Mesodermal cell (in vitro differentiated cells): ENCODE measurements at regions not wholly inside any gene's neighbourhood (a gene's known extent, or its start where the extent isn't known, plus 50 kb on each side); places are given as distances from the start of the nearest gene placed in this dataset.

Experiments
- H3K27ac ChIP-seq: 2 replicates; pipeline ENCODE4 v1.7.0; 2013; ENCODE audit warnings: mild to moderate bottlenecking, low read depth, low read length, moderate library complexity; ENCODE audit not compliant: severe bottlenecking
- H3K36me3 ChIP-seq: 2 replicates; pipeline ENCODE4 v1.7.1; 2013; ENCODE audit warnings: mild to moderate bottlenecking, low read length, moderate library complexity; ENCODE audit not compliant: control insufficient read depth, insufficient read depth
- H3K4me1 ChIP-seq: one replicate; pipeline ENCODE4 v1.7.1; 2013; ENCODE audit warnings: mild to moderate bottlenecking, low read length; ENCODE audit not compliant: insufficient read depth, control insufficient read depth, poor library complexity, severe bottlenecking
- H3K4me3 ChIP-seq: 2 replicates; pipeline ENCODE4 v1.7.0; 2013; ENCODE audit warnings: low read length, control low read depth, mild to moderate bottlenecking; ENCODE audit not compliant: insufficient read depth, poor library complexity, severe bottlenecking; ENCODE audit errors: extremely low read depth
- H3K9me3 ChIP-seq: 2 replicates; pipeline ENCODE4 v1.7.1; 2013; ENCODE audit warnings: mild to moderate bottlenecking, low read length, moderate library complexity; ENCODE audit not compliant: control insufficient read depth
- WGBS, 2 experiments: methylation state at CpG; one replicate each; pipeline ENCODE4 v1.1.5; 2013; ENCODE audit warnings: missing lambda C conversion rate in 2 of 2; ENCODE audit not compliant: insufficient coverage in 2 of 2; 5-methylcytosine and 5-hydroxymethylcytosine counted together

- no peaks in the 10 kb centered on the region for H3K4me1 ChIP-seq
- H3K9me3 ChIP-seq, result no peaks in the 10 kb centered on the region
- H3K36me3 ChIP-seq, result no peaks in the 10 kb centered on the region
- H3K4me3 ChIP-seq, result no peak overlapping the region
- 80 to 100% methylated on average over 1 of the region's 4 CpGs for WGBS, 2 experiments
- no peak overlapping the region for H3K27ac ChIP-seq
Observed at GRCh38 chr2:59047373-59047995, 806.4 kb upstream of the FANCL start.

DNA sequence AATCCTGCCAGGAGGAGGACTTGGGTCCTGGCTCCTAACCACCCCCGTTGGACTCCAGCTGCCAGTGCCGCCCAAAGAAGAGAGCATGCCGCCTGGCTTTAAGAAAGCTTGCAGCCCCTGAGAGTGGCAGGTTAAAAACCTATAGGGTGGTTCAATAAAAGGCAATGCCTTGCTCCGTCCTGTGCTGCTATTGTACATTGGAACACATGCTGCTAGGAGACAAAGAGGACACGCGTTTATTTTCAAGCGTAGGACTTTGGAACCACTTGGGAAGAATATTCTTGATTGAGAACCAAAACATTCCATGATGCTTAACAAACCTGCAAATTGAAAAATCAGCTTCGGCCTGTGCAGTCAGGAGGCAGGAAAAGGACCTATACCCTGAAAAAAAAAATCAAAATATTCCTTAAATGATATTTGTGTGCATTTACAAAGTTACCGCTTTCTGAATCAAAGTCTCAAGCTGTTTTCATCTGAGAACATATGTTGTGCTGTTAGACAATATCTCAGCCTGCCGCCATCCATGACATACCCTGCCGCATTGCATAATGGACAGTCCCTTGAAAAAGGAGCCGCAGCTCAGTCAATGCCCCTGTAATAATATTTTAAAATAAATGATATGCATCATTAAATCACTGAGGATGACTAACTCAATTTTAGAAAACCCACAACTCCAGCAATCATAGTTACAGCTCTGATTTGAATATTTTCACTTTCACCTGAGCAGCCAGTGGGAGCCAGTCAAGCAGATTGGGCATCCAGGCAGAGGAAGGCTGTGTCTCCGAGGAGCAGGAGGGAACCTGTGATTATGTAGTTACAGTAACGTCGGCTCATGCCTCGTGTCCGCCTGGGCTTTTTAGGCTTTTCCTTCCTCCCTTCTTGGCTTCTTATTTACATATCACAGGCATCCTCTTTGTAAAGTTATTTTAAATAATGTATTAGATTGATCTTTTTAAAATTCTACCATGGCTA is 805.6 kb upstream of the FANCL start:
- H3K27ac ChIP-seq, result no peak overlapping the region
- no peaks in the 10 kb centered on the region for H3K9me3 ChIP-seq
- 78 to 98% methylated on average over 4 to 6 of the region's 17 CpGs for WGBS, 2 experiments
- H3K4me3 ChIP-seq, result no peak overlapping the region
- no peaks in the 10 kb centered on the region for H3K36me3 ChIP-seq
- H3K4me1 ChIP-seq, result no peaks in the 10 kb centered on the region

- 80% methylated on average over 1 of the region's 1 CpG; no CpG with 5 or more reads in 1 of the 2 experiments for WGBS, 2 experiments
Observed at GRCh38 chr2:59044736-59045135, 803.6 kb upstream of the FANCL start.

DNA sequence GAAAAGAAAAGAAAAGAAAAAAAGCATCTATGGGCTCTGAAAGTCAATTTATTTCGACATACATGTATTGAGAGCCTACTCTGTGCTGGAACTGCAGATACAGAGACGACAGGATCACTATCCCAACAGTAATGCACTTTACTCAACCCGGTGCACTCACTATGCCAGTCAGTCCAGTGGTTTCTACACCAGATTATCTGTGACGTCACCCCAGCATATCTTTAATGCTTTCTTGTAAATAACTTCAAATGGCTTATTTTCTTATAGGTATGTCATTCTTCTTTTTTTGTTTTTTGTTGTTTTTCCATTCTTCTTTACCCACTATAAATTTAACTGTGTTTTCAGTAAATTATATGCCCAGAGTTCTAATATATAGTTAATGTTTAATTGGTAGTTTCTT is 800.0 kb upstream of the FANCL start:
- H3K36me3 ChIP-seq, result no peaks in the 10 kb centered on the region
- H3K9me3 ChIP-seq, result no peaks in the 10 kb centered on the region
- no peak overlapping the region for H3K27ac ChIP-seq
- no peaks in the 10 kb centered on the region for H3K4me1 ChIP-seq
- no peak overlapping the region for H3K4me3 ChIP-seq
- 71% methylated on average over 2 of the region's 4 CpGs; no CpG with 5 or more reads in 1 of the 2 experiments for WGBS, 2 experiments

More at GRCh38 chr2:59044736-59045135, 803.6 kb upstream of the FANCL start:
- no peaks in the 10 kb centered on the region for H3K9me3 ChIP-seq
- no peaks in the 10 kb centered on the region for H3K4me1 ChIP-seq
- no peak overlapping the region for H3K4me3 ChIP-seq
- no peaks in the 10 kb centered on the region for H3K36me3 ChIP-seq
- no peak overlapping the region for H3K27ac ChIP-seq

GRCh38 chr2:59034837-59035236 is 793.7 kb upstream of the FANCL start:
- H3K36me3 ChIP-seq, result no peaks in the 10 kb centered on the region
- no peaks in the 10 kb centered on the region for H3K9me3 ChIP-seq
- no CpG with 5 or more reads among the region's 1 CpG for WGBS, 2 experiments
- no peak overlapping the region for H3K27ac ChIP-seq
- peaks cover 9% of the 10 kb centered on the region for H3K4me1 ChIP-seq
- H3K4me3 ChIP-seq, result no peak overlapping the region

GRCh38 chr2:59034106-59034505 is 793.0 kb upstream of the FANCL start:
- Histone ChIP-seq H3K9me3 (no peaks in the 10 kb centered on the region), H3K27ac (no peak overlapping the region), H3K4me3 (no peak overlapping the region), H3K36me3 (no peaks in the 10 kb centered on the region), H3K4me1 (peaks cover 9% of the 10 kb centered on the region)
- WGBS, 2 experiments, result no CpG with 5 or more reads among the region's 3 CpGs

DNA sequence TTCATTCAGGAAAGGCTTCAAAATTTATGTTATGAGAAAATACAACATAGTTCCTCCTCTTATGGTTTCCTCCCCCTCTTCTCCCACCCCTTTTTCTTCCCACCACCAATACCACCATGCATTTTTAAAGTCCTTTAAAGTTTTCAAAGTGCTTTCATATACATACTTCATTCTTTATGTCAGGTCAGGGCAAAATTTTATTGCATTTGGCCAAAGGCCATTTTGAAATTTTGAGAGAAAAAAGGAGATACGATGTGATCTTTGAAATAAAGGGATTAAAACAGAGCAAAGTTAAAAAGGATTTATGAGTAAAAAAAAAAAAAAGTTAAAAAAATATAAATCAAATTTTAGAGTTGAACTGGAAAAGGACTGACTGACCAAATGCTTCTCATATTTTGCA is 792.5 kb upstream of the FANCL start:
- H3K4me3 ChIP-seq, result no peak overlapping the region
- H3K4me1 ChIP-seq, result peaks cover 9% of the 10 kb centered on the region
- H3K9me3 ChIP-seq, result no peaks in the 10 kb centered on the region
- H3K36me3 ChIP-seq, result no peaks in the 10 kb centered on the region
- WGBS, 2 experiments, result no CpG with 5 or more reads among the region's 1 CpG
- no peak overlapping the region for H3K27ac ChIP-seq

- 90 to 100% methylated on average over 2 of the region's 3 CpGs for WGBS, 2 experiments
Observed at GRCh38 chr2:59032499-59032898, 791.4 kb upstream of the FANCL start.

DNA sequence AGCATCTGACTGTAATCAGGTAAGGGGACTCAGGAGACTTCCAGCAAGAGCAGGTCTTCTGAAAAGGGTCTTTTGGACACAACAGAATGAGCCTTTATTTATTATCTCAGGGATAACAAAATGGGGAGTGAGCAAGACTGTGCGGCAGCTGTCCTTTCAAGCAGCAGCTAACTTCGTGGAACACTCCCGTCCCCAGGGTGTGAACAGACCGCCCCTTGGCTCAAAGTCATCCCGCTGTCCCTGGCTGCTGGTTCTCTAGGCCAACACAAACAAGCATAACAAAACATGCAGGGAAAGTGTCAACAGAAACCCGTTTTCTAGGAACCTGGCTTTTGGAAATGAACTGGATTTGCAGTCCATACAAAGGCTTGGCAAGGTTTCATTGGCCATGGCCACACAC is 787.9 kb upstream of the FANCL start:
- 92% methylated on average over 1 to 6 of the region's 6 CpGs for WGBS, 2 experiments
- H3K27ac ChIP-seq, result no peak overlapping the region
- H3K36me3 ChIP-seq, result no peaks in the 10 kb centered on the region
- H3K9me3 ChIP-seq, result no peaks in the 10 kb centered on the region
- H3K4me1 ChIP-seq, result no peaks in the 10 kb centered on the region
- no peak overlapping the region for H3K4me3 ChIP-seq

More at GRCh38 chr2:59032499-59032898, 791.4 kb upstream of the FANCL start:
- H3K4me1 ChIP-seq, result peaks cover 9% of the 10 kb centered on the region
- H3K4me3 ChIP-seq, result no peak overlapping the region
- no peaks in the 10 kb centered on the region for H3K36me3 ChIP-seq
- H3K9me3 ChIP-seq, result no peaks in the 10 kb centered on the region
- no peak overlapping the region for H3K27ac ChIP-seq

- no peak overlapping the region for H3K4me3 ChIP-seq
- 83% methylated on average over 2 of the region's 4 CpGs; no CpG with 5 or more reads in 1 of the 2 experiments for WGBS, 2 experiments
- H3K36me3 ChIP-seq, result no peaks in the 10 kb centered on the region
- no peak overlapping the region for H3K27ac ChIP-seq
- H3K4me1 ChIP-seq, result no peaks in the 10 kb centered on the region
- no peaks in the 10 kb centered on the region for H3K9me3 ChIP-seq
Observed at GRCh38 chr2:59027320-59027719, 786.2 kb upstream of the FANCL start.
